Activated naive CD4-positive, alpha-beta T cell treated with anti-CD3 and anti-CD28 coated beads, Interleukin-2, amount 10 ng/mL, durations not matched to agents 7 days and 5 days (primary cell): ENCODE measurements at regions not wholly inside any gene's neighbourhood (a gene's known extent, or its start where the extent isn't known, plus 50 kb on each side); places are given as distances from the start of the nearest gene placed in this dataset.

Experiments
- CTCF ChIA-PET: fragments of 350-600 bp; sonication (Branson Sonifier 250); formaldehyde crosslinking; loops from one replicate; lab custom pipeline; 2021; ENCODE audit warnings: antibody characterized with exemption; lab: Charles Lee
- DNase-seq: peaks from one replicate; pipeline ENCODE4 v3.0.0-alpha.2; 2020
- H3K27ac Mint-ChIP-seq: one replicate; pipeline ENCODE4 v1.8.0; 2021; ENCODE audit warnings: mild to moderate bottlenecking, moderate library complexity, mixed read lengths
- H3K27me3 Mint-ChIP-seq: one replicate; pipeline ENCODE4 v1.8.0; 2021; ENCODE audit warnings: mild to moderate bottlenecking, mixed read lengths
- H3K36me3 Mint-ChIP-seq: one replicate; pipeline ENCODE4 v1.8.0; 2021; ENCODE audit warnings: mixed read lengths
- H3K4me1 Mint-ChIP-seq: one replicate; pipeline ENCODE4 v1.8.0; 2021; ENCODE audit warnings: mixed read lengths
- H3K4me3 Mint-ChIP-seq: one replicate; pipeline ENCODE4 v1.8.0; 2021; ENCODE audit warnings: mild to moderate bottlenecking, moderate library complexity, mixed read lengths
- H3K9me3 Mint-ChIP-seq: one replicate; pipeline ENCODE4 v1.8.0; 2021; ENCODE audit warnings: mixed read lengths

DNA sequence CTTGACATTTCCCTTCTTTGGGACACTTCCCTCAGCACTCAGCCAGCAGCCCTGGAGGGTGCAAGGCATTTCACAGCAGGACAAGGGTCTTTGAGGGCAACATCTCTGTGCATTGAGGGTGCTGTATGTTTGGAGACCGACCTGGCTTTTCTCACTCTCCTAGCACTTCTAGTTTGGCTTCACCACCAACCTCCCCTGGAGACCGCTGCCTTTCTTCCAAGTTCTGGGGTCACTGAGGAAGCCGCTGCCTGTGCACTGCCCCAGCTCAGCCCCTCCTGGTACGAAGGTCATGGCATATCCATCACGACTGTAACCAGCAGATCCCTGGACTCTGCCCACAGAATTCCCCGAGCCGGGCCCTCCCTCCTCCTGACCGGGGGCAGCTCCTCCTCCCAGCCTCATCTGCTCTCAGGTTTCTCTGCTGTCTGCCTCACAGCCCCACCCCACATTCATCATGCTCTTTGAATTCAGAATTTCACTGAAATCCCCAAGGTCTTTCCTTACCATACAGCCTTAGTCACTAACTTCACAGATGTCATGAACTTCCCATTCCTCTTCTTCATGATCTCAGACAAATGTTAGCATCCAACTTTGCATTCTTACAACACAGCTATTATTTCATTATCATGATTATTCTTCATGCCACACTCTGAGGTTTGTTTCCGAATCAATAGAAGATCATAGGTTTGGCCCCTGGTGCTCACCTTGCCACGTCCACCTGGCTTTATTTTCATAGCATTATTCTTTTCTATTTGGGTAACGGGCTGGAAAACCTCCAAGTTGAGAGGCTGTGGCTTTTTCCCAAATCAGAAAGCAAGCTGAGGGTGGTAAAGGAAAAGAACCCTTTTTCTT is 113.0 kb upstream of the COPS8 start:
- Mint-ChIP-seq H3K9me3 (no peaks in the 10 kb centered on the region), H3K27ac (no peak overlapping the region), H3K27me3 (peaks cover 30% of the 10 kb centered on the region), H3K4me3 (no peak overlapping the region), H3K36me3 (no peaks in the 10 kb centered on the region), H3K4me1 (peaks cover 36% of the 10 kb centered on the region)
- DNase-seq, result no peak
- CTCF ChIA-PET, result no interaction called here

DNA sequence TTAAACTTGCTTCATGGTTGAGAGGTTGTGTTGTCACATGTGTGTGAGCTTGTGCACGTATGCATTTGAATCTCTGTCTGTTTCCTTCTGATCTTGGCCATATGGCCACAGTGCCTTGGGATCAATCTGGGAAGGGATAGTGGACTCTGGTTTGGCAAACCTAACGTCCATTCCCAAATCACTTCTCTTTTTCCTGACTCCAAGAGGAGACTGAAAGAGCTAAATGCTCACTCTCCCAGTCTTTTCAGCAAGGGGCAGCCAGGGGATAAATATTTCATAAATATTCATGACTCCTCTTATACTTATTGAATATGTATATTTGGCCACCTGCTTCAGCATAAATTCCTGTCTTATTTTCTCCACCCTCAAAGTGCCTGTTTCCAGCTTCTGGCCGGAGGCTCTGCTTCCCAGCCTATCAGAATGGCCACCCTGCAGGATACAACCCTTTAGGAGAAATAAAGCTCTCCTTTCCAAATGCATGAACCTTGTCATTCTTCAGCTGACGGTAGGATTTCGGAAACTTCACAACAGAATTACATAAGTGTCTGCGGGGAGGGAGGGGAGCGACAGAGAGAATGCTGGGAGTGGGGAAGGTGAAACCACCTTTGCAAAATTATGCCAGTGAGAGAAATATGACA is 112.2 kb upstream of the COPS8 start:
- Mint-ChIP-seq H3K36me3 (no peaks in the 10 kb centered on the region), H3K4me3 (no peak overlapping the region), H3K4me1 (peaks cover 29% of the 10 kb centered on the region), H3K9me3 (no peaks in the 10 kb centered on the region), H3K27me3 (peaks cover 30% of the 10 kb centered on the region), H3K27ac (no peak overlapping the region)
- no peak for DNase-seq
- CTCF ChIA-PET, result no interaction called here

DNA sequence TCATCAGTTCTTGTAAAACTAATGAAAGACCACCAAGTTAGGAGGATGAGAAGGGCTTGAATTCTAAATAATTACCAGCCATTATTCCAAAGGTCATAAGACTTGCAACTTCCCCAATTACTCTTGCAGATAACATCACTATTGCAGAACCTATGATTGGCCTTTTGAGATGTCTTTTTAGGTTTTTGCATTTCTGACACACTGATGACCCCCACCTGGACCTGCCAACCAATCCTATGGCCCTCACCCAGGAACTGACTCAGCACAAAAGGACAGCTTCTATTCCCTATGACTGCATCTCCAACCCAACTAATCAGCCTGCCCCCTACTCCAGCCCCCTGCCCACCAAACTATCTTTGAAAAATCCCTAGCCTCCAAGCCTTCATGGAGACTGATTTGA is 111.5 kb upstream of the COPS8 start:
- no peaks in the 10 kb centered on the region for H3K36me3 Mint-ChIP-seq
- CTCF ChIA-PET, result no interaction called here
- H3K27ac Mint-ChIP-seq, result no peak overlapping the region
- peaks cover 22% of the 10 kb centered on the region for H3K4me1 Mint-ChIP-seq
- DNase-seq, result no peak
- H3K9me3 Mint-ChIP-seq, result no peaks in the 10 kb centered on the region
- H3K4me3 Mint-ChIP-seq, result no peak overlapping the region
- peaks cover 30% of the 10 kb centered on the region for H3K27me3 Mint-ChIP-seq

DNA sequence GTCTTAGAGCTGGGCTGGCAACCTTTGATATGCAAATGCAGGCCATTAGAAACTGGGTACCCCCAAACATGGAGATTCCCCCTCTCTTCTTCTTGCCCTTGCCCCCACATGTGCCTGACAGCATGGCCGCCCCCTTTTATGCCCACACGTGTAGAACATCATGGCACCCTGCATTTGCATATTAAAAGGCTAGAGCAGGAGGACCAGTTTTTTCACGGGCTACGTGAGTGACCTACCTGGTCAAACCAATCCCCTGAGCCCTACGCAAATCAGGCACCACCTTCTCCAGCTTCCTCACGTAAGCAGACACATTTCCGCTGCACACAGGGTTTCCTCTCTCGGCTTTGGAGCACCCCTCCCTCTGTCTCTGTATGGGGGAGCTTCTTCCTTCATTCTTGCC is 110.9 kb upstream of the COPS8 start:
- peaks cover 30% of the 10 kb centered on the region for H3K27me3 Mint-ChIP-seq
- no peaks in the 10 kb centered on the region for H3K9me3 Mint-ChIP-seq
- CTCF ChIA-PET, result no interaction called here
- DNase-seq, result no peak
- H3K36me3 Mint-ChIP-seq, result no peaks in the 10 kb centered on the region
- H3K4me1 Mint-ChIP-seq, result peaks cover 16% of the 10 kb centered on the region
- no peak overlapping the region for H3K27ac Mint-ChIP-seq
- no peak overlapping the region for H3K4me3 Mint-ChIP-seq

DNA sequence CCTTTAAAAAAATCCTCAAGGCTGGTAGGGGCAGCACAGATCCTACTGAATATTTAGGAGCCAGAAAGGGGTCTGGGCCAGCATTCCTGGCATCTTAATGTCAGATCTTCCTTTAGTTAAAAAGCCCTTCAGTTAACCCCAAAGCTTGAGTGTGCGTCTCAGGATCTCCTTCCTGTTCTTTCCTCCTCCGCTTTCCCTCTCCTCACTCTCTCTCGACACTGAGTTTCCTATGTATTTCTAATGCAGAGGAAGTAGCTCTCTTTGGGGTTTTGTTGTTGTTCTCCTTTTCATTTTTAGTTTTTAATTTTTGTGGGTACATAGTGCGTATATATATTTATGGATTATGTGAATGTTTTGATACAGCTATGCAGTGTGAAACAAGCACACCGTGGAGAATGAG is 109.9 kb upstream of the COPS8 start:
- Mint-ChIP-seq H3K27ac (no peak overlapping the region), H3K4me1 (peaks cover 6% of the 10 kb centered on the region), H3K36me3 (no peaks in the 10 kb centered on the region), H3K27me3 (peaks cover 30% of the 10 kb centered on the region), H3K4me3 (no peak overlapping the region), H3K9me3 (no peaks in the 10 kb centered on the region)
- CTCF ChIA-PET, result no interaction called here
- DNase-seq, result no peak

DNA sequence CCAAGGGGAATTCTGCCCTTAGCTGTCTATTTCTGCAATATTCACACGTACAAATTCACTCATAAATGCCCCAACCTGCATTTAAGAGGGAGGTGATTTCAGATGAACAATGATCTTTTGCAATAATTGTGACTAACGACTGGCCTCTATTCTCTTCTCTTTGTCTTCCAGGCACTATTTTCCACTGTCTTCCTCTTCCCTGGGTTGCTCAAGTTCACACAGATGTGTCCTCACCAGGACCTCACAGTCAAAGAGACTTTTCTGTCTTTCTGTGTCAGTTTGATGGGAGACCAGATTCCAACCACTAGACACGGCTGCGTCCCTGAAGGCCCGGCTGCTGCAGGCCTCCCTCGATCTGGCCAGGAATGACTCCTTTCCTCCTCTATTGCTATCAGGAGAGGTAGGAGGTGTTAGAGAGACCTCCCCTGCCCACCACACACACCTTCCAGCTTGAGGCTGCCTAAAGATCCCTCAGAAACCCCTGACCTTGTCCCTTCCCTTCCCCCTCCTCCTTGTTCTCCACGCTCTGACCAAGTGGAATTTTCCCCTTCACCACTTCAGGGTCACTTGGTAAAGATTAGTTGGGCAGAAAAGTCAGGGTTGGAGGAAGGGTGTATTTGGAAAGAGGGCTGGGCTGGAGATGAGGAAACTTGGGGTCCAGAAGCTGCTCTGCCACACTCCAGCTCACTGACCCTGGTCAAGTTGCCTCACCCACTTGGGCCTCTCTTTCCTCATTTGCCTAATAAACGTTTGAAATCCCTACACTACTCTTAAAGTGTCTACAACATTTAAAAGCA is 109.2 kb upstream of the COPS8 start:
- DNase-seq, result no peak
- H3K36me3 Mint-ChIP-seq, result no peaks in the 10 kb centered on the region
- CTCF ChIA-PET, result no interaction called here
- no peak overlapping the region for H3K27ac Mint-ChIP-seq
- H3K9me3 Mint-ChIP-seq, result no peaks in the 10 kb centered on the region
- no peak overlapping the region for H3K4me3 Mint-ChIP-seq
- H3K27me3 Mint-ChIP-seq, result peaks cover 31% of the 10 kb centered on the region
- H3K4me1 Mint-ChIP-seq, result no peaks in the 10 kb centered on the region

DNA sequence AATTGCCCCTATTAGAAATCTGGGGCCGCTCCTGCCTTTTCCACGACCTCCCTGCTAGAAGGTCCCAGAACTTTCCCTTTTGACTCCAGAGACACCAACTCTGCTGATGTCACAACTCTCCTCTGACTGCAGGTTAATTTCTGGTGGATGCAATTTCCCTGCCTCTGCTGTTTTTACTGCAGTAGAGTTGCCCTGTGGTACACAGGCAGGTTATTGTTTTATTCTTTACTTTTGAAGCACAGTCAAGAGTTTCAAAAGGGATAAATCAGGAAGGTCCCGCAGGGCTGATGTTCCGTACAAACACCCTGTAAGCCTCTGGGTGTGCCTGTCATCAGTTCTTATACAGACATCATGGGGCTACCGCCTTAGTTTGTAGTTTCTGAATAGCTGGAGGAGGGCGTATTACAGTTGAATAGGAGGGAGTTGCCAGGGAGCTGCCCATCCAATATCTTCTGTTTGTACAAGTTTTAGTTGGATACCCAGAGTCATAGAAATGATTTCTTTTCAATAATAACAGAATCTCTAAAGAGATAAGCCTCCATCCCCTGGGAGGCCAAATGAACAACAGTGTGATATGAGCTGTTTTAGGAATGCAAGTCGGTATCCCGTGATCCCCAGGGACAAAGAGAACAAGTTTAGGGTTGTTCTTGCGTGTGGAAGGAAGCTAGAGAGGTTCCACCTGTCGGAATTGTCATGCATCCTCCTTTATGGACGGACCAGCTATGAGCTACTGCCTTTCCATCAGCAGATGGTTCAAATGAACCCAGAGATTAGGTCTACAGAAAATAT is 108.4 kb upstream of the COPS8 start:
- no peak overlapping the region for H3K27ac Mint-ChIP-seq
- no peaks in the 10 kb centered on the region for H3K4me1 Mint-ChIP-seq
- H3K9me3 Mint-ChIP-seq, result no peaks in the 10 kb centered on the region
- no peak overlapping the region for H3K4me3 Mint-ChIP-seq
- H3K36me3 Mint-ChIP-seq, result no peaks in the 10 kb centered on the region
- peaks cover 37% of the 10 kb centered on the region for H3K27me3 Mint-ChIP-seq
- CTCF ChIA-PET, result no interaction called here
- DNase-seq, result no peak

DNA sequence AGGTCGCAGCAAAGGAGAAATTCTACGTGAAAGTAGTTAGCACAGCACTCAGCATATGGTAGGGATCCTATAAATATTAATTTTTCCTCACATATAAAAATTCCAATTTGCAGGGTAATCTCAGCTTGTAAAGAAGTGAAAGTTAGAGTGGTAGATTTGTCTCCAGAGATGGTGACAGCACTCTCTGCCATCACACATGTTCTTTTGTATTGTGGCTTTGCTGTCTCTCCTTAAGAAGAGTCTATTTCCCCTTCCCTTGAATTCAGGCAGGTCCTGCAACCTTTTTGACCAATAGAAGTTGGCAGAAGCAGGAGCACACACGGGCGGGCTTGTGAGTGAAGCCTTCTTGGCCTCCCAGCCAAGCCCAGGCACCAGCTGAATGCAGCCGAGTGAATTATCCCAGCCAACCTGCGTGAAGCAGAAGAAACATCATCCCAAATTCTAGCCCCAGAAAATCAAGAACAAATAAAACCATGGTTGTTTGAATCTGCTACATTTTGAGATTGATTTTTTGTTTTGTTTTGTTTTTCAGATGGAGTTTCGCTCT is 107.8 kb upstream of the COPS8 start:
- no peak overlapping the region for H3K4me3 Mint-ChIP-seq
- H3K27ac Mint-ChIP-seq, result no peak overlapping the region
- CTCF ChIA-PET, result no interaction called here
- no peak for DNase-seq
- no peaks in the 10 kb centered on the region for H3K9me3 Mint-ChIP-seq
- peaks cover 34% of the 10 kb centered on the region for H3K27me3 Mint-ChIP-seq
- H3K4me1 Mint-ChIP-seq, result no peaks in the 10 kb centered on the region
- H3K36me3 Mint-ChIP-seq, result no peaks in the 10 kb centered on the region

DNA sequence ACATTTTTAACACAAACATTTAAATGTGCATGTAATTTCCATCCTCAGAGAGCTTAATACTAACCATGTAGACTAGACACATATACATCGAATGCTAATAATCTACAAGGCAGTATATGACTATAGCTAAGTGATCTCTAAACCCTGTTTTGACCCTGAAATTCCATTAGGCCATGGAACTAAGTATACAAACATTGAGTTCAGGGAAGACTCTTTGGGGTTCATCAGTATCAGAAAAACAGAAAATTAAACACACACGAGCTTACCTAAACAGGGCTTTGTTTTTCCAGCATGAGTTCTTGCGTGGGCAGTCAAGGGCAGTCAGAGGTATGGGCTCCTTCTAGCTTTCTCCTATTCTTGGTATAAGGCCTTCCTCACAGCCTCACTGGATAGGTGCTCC is 106.0 kb upstream of the COPS8 start:
- CTCF ChIA-PET, result no interaction called here
- Mint-ChIP-seq H3K27ac (no peak overlapping the region), H3K4me3 (no peak overlapping the region)

DNA sequence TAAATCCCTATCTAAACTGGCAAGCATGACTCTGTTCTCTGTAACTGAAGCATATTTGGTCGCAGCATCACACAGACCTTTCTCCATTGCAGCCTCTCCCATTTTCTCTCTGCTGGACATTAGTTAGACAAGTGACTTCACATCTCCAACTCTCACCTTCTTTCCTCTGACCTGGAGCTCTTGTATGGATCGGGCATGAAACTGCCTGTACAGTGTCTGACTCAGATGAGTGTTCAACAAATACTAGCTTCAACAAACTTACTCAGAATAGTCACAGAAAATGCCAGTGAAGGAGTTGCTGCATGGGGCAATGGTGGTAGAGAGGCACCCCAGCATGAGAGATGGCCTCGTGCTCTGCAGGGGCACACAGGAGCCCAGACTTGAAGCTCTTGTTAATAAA is 104.7 kb upstream of the COPS8 start:
- H3K27ac Mint-ChIP-seq, result no peak overlapping the region
- H3K27me3 Mint-ChIP-seq, result peaks cover 27% of the 10 kb centered on the region
- H3K36me3 Mint-ChIP-seq, result no peaks in the 10 kb centered on the region
- no peak for DNase-seq
- no peak overlapping the region for H3K4me3 Mint-ChIP-seq
- CTCF ChIA-PET, result no interaction called here
- H3K9me3 Mint-ChIP-seq, result no peaks in the 10 kb centered on the region
- no peaks in the 10 kb centered on the region for H3K4me1 Mint-ChIP-seq

More for the DNA sequence above, 106.0 kb upstream of the COPS8 start:
- Mint-ChIP-seq H3K9me3 (no peaks in the 10 kb centered on the region), H3K27me3 (peaks cover 30% of the 10 kb centered on the region), H3K36me3 (no peaks in the 10 kb centered on the region), H3K4me1 (no peaks in the 10 kb centered on the region)
- no peak for DNase-seq

DNA sequence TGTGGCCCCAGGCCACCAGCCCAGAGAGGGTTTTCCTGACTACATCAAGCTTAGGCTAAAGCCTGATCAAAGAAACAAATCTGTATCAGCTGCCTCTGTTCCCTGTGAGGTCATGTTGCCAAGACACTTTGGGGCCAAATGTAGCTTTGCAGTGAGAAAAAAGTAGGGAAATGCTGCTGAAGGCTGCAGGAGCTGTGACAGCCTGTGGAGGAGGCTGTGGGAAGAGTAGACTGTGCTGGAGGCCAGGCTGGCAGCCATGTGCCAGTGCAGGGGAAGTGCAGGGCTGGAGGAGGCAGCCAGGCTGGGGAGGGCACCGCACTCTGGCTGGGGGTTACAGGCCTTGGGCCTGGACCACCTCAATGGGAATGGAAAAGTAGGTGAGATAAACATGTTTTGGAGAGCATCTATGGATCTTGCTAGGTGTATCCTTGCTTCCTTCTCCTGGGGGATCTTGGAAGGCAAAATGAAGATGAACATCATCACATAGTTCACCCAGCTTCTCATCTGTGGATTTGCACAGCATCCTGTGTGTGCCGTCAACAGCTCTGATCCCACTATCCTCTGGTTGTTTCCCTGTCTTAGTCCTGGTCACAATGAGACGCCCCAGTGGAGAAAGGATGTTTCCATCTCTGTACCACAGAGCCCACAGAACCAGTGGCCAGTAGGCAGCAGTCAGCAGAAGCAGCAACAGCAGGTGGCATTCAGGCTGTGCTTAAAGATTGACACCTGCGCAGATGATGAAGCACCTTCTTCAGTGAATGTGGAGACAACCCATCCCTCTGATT is 103.8 kb upstream of the COPS8 start:
- Mint-ChIP-seq H3K36me3 (no peaks in the 10 kb centered on the region), H3K27me3 (peaks cover 19% of the 10 kb centered on the region), H3K4me1 (no peaks in the 10 kb centered on the region), H3K9me3 (no peaks in the 10 kb centered on the region), H3K4me3 (no peak overlapping the region), H3K27ac (no peak overlapping the region)
- no peak for DNase-seq
- CTCF ChIA-PET, result no interaction called here

DNA sequence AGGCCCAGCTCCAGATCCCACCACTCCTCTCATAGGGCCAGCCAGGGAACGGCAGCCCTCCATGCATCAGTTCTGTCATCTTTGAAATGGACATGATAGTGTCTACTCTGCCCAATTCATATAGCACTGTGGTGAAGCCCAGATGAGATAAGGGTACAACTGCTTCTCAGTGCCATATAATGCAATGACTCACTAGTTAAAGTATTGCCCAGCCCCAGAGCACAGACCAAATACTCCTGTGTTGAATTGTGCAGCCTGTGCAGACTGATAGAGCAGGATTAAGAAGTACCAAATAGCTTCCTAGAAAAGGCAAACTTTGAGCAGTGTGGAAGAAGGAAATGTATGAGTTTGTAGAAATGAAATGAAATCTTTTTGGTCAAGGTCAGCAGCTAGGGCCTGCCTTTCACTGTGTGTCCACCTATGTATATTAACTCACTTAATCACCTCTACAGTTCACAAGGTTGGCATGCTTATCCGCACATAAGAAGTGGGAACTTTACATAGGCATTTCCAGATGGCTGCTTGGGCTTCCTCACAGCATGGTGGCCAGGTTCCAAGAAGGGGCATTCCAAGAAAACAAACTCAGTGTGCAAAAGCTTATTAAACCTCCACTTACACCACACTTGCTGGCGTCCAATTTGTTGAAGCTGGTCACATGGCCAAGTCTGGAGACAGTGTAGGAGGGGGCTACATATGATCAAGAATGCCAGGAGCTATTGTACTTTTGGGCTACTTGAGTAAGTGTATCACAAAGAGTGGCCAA is 102.8 kb upstream of the COPS8 start:
- H3K4me1 Mint-ChIP-seq, result no peaks in the 10 kb centered on the region
- CTCF ChIA-PET, result no interaction called here
- H3K27ac Mint-ChIP-seq, result no peak overlapping the region
- peaks cover 19% of the 10 kb centered on the region for H3K27me3 Mint-ChIP-seq
- H3K36me3 Mint-ChIP-seq, result no peaks in the 10 kb centered on the region
- H3K4me3 Mint-ChIP-seq, result no peak overlapping the region
- no peaks in the 10 kb centered on the region for H3K9me3 Mint-ChIP-seq
- DNase-seq, result no peak

DNA sequence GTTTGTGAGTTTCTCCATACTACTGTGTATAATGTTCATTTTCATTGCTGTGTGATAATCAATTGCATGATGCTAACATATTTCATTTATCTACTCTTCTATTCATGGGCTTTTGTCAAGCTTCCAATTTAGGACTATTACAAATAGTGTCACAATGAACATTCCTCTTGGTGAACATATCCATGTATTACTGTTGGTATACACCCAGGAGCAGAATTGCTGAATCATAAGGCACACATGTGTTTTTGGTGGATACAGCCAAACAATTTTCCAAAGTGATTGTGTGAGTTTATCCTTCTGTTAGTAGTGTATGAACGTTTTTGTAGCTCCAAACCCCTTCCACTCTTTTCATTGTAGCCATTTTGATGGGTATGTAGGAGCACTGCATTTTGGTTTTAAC is 101.6 kb upstream of the COPS8 start:
- H3K4me1 Mint-ChIP-seq, result no peaks in the 10 kb centered on the region

More for the DNA sequence above, 101.6 kb upstream of the COPS8 start:
- H3K4me3 Mint-ChIP-seq, result no peak overlapping the region
- H3K36me3 Mint-ChIP-seq, result no peaks in the 10 kb centered on the region
- H3K9me3 Mint-ChIP-seq, result no peaks in the 10 kb centered on the region
- peaks cover 24% of the 10 kb centered on the region for H3K27me3 Mint-ChIP-seq
- CTCF ChIA-PET, result no interaction called here
- no peak for DNase-seq
- no peak overlapping the region for H3K27ac Mint-ChIP-seq
